ENCODE measurements at regions not wholly inside any gene's neighbourhood (a gene's known extent, or its start where the extent isn't known, plus 50 kb on each side); places are given as distances from the start of the nearest gene placed in this dataset.

- no peak for TF ChIP-seq CTCF (IDR thresholded peaks at IDR 0.05; ENCODE audit: insufficient read depth, low read length, poor library complexity, severe bottlenecking)
- TF ChIP-seq EZH2phosphoT487 (conservative IDR thresholded peaks at IDR 0.05; ENCODE audit: low read length), result no peak
Measured at GRCh38 chr3:96430079-96430478, 384.3 kb upstream of the EPHA6 start.

All from SU-DHL-6 (cell line).